ENCODE measurements at regions not wholly inside any gene's neighbourhood (a gene's known extent, or its start where the extent isn't known, plus 50 kb on each side); places are given as distances from the start of the nearest gene placed in this dataset.

DNA sequence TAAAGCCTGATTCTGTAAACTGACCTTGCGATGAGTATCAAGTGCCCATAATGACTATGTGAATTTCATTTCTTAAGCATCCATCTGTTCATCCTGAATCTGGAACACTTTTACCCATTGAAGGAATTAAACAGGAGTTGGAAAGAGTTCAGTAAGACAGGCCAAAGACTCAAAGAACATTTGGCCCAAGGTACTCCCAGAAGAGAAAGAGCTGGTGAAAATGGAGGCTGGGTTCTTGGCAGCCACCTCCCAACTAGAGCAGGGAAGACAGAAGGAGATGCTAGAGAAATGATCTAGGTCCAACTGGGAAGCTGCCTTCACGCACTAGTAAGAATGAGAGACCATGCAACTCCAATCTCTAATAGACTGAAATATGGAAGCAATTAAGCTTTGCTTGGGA is 57.1 kb upstream of the ADRA1D start:
- TF ChIP-seq, protein P1, sequence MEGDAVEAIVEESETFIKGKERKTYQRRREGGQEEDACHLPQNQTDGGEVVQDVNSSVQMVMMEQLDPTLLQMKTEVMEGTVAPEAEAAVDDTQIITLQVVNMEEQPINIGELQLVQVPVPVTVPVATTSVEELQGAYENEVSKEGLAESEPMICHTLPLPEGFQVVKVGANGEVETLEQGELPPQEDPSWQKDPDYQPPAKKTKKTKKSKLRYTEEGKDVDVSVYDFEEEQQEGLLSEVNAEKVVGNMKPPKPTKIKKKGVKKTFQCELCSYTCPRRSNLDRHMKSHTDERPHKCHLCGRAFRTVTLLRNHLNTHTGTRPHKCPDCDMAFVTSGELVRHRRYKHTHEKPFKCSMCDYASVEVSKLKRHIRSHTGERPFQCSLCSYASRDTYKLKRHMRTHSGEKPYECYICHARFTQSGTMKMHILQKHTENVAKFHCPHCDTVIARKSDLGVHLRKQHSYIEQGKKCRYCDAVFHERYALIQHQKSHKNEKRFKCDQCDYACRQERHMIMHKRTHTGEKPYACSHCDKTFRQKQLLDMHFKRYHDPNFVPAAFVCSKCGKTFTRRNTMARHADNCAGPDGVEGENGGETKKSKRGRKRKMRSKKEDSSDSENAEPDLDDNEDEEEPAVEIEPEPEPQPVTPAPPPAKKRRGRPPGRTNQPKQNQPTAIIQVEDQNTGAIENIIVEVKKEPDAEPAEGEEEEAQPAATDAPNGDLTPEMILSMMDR (IDR thresholded peaks at IDR 0.05; ENCODE audit: borderline replicate concordance, extremely low read depth, low read length, poor library complexity, severe bottlenecking) = no peak
- TF ChIP-seq EZH2 (IDR thresholded peaks at IDR 0.05; ENCODE audit: borderline replicate concordance, low read depth, low read length, severe bottlenecking) = no peak

Measured in DND-41 (cell line).